Liver (tissue), 7 donors: ENCODE measurements at regions not wholly inside any gene's neighbourhood (a gene's known extent, or its start where the extent isn't known, plus 50 kb on each side); places are given as distances from the start of the nearest gene placed in this dataset.
"Not testable (repeated sequence)": the region's sequence is repeated elsewhere in the genome, so short reads cannot be mapped to it uniquely, and the experiment has no call there.

Source experiments
- DNase-seq: peaks from one replicate; pipeline ENCODE4 v3.0.0-alpha.2; 2017; ENCODE audit warnings: low spot score
- H3K27ac ChIP-seq, 2 donors: one replicate each; pipeline ENCODE4 v1.7.0; 2013; ENCODE audit warnings: inconsistent platforms in 2 of 2, low read length in 2 of 2, control low read depth in 1 of 2, low read depth in 1 of 2, mild to moderate bottlenecking in 1 of 2
- H3K27me3 ChIP-seq, 4 donors: one replicate each; pipeline versions ENCODE4 v1.6.1 to v1.7.0; 2013; ENCODE audit warnings: low read length in 3 of 4, inconsistent platforms in 1 of 4, mild to moderate bottlenecking in 1 of 4, moderate library complexity in 1 of 4; ENCODE audit not compliant: control insufficient read depth in 4 of 4, insufficient read depth in 4 of 4
- H3K36me3 ChIP-seq, 4 donors: one replicate each; pipeline versions ENCODE4 v1.6.1 to v1.7.0; 2013; ENCODE audit warnings: low read length in 3 of 4, mild to moderate bottlenecking in 3 of 4, low read depth in 1 of 4, moderate library complexity in 1 of 4; ENCODE audit not compliant: control insufficient read depth in 4 of 4, insufficient read depth in 3 of 4
- H3K4me1 ChIP-seq, 4 donors: one replicate each; pipeline versions ENCODE4 v1.6.1 to v1.7.0; 2013; ENCODE audit warnings: low read length in 3 of 4, mild to moderate bottlenecking in 3 of 4, moderate library complexity in 1 of 4; ENCODE audit not compliant: control insufficient read depth in 4 of 4, insufficient read depth in 4 of 4
- H3K4me3 ChIP-seq, 3 donors: one replicate each; pipeline versions ENCODE4 v1.6.1 to v1.7.0; 2013; ENCODE audit warnings: low read length in 3 of 3, control low read depth in 1 of 3, low read depth in 1 of 3, mild to moderate bottlenecking in 1 of 3
- H3K9ac ChIP-seq, 2 donors: one replicate each; pipeline ENCODE4 v1.7.0; 2013; ENCODE audit warnings: low read length in 2 of 2, mild to moderate bottlenecking in 2 of 2, moderate library complexity in 2 of 2, control low read depth in 1 of 2, low read depth in 1 of 2
- H3K9me3 ChIP-seq, 4 donors: one replicate each; pipeline versions ENCODE4 v1.6.1 to v1.7.0; 2013; ENCODE audit warnings: low read length in 3 of 4; ENCODE audit not compliant: control insufficient read depth in 4 of 4
- ATF3 ChIP-seq: IDR thresholded peaks from 2 replicates; pipeline ENCODE4 v1.6.1; 2016; ENCODE audit warnings: antibody characterized with exemption
- EGR1 ChIP-seq, 2 donors: IDR thresholded peaks; 2 replicates each; pipeline ENCODE4 v1.6.1; 2016 to 2018; ENCODE audit warnings: antibody characterized with exemption in 2 of 2, low read depth in 2 of 2
- GABPA ChIP-seq, 2 donors: IDR thresholded peaks in 1 of 2; conservative IDR thresholded peaks in 1 of 2; 2 replicates each; pipeline ENCODE4 v1.6.1; 2016; ENCODE audit warnings: antibody characterized with exemption in 2 of 2, mild to moderate bottlenecking in 1 of 2, moderate library complexity in 1 of 2
- HNF4A ChIP-seq, 2 donors: conservative IDR thresholded peaks; 2 replicates each; pipeline ENCODE4 v1.6.1; 2016; ENCODE audit warnings: antibody characterized with exemption in 2 of 2, mild to moderate bottlenecking in 2 of 2
- HNF4G ChIP-seq: IDR thresholded peaks from 2 replicates; pipeline ENCODE4 v1.6.1; 2016; ENCODE audit warnings: antibody characterized with exemption
- JUND ChIP-seq, 2 donors: IDR thresholded peaks; 2 replicates each; pipeline ENCODE4 v1.6.1; 2016; ENCODE audit warnings: antibody characterized with exemption in 2 of 2
- MAX ChIP-seq: IDR thresholded peaks from 2 replicates; pipeline ENCODE4 v1.6.1; 2016; ENCODE audit warnings: antibody characterized with exemption
- NR2F2 ChIP-seq: IDR thresholded peaks from 2 replicates; pipeline ENCODE4 v1.6.1; 2016; ENCODE audit warnings: antibody characterized with exemption
- RAD21 ChIP-seq, 2 donors: IDR thresholded peaks; 2 replicates each; pipeline ENCODE4 v1.6.1; 2016; ENCODE audit warnings: antibody characterized with exemption in 2 of 2, mild to moderate bottlenecking in 2 of 2
- SP1 ChIP-seq: IDR thresholded peaks from 2 replicates; pipeline ENCODE4 v1.6.1; 2018; ENCODE audit warnings: antibody characterized with exemption, mild to moderate bottlenecking
- YY1 ChIP-seq: IDR thresholded peaks from 2 replicates; pipeline ENCODE4 v1.6.1; 2016; ENCODE audit warnings: antibody characterized with exemption, mild to moderate bottlenecking
- ZBTB33 ChIP-seq: IDR thresholded peaks from 2 replicates; pipeline ENCODE4 v1.6.1; 2016; ENCODE audit warnings: antibody characterized with exemption
- WGBS: extraction: QIAGEN DNeasy Blood & Tissue Kit; methylation state at CpG from one replicate; pipeline ENCODE4 v1.1.7; 2013; 5-methylcytosine and 5-hydroxymethylcytosine counted together
- TF ChIP-seq, protein P1 (sequence below): IDR thresholded peaks from 2 replicates; pipeline ENCODE4 v1.6.1; 2016; ENCODE audit warnings: antibody characterized with exemption, mild to moderate bottlenecking
- donor health status: healthy.
- donor health status: healthy.
- donor health status: healthy.
- donor health status: healthy.

DNA sequence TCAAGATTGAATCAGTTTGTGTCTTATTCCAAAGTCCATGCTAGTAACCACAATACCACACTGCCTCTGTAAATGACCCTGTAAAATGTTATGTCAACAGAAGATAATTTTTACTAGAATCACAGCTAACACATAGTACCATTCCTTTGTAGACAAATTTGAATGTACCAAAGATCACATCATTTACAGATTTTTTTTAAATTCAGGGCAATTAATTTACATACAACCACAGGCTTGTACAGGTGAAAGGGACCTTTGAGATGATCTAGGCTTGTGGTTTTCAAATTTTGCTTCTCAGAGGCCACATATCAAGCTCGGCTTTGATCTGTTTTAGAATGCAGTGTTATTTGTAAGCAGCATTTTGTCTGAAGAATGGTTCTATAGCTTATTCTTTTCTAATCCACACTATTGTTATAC lies 63.8 kb upstream of the PPM1B start:
- WGBS = 87% methylated on average over 1 of the region's 1 CpG
- Histone ChIP-seq H3K9me3 (no peaks in the 10 kb centered on the region), H3K27me3 (no peaks in the 10 kb centered on the region), H3K36me3 (no peaks in the 10 kb centered on the region), H3K27ac (no peak overlapping the region), H3K4me3 (no peak overlapping the region), H3K9ac (no peak overlapping the region), H3K4me1 (peaks cover 0 to 3% (median 0%) of the 10 kb centered on the region in 4 donors)
- TF ChIP-seq SP1 (no peak), ATF3 (no peak), YY1 (no peak), HNF4G (no peak), HNF4A (conservative IDR thresholded peaks at IDR 0.05) (no peak), EGR1 (IDR thresholded peaks at IDR 0.05; ENCODE audit: low read depth in 2 of 2) (no peak), RAD21 (IDR thresholded peaks at IDR 0.05) (no peak), GABPA (IDR thresholded peaks at IDR 0.05 in 1 of 2, conservative IDR thresholded peaks at IDR 0.05 in 1 of 2) (no peak), JUND (IDR thresholded peaks at IDR 0.05) (no peak)
- TF ChIP-seq, protein P1, sequence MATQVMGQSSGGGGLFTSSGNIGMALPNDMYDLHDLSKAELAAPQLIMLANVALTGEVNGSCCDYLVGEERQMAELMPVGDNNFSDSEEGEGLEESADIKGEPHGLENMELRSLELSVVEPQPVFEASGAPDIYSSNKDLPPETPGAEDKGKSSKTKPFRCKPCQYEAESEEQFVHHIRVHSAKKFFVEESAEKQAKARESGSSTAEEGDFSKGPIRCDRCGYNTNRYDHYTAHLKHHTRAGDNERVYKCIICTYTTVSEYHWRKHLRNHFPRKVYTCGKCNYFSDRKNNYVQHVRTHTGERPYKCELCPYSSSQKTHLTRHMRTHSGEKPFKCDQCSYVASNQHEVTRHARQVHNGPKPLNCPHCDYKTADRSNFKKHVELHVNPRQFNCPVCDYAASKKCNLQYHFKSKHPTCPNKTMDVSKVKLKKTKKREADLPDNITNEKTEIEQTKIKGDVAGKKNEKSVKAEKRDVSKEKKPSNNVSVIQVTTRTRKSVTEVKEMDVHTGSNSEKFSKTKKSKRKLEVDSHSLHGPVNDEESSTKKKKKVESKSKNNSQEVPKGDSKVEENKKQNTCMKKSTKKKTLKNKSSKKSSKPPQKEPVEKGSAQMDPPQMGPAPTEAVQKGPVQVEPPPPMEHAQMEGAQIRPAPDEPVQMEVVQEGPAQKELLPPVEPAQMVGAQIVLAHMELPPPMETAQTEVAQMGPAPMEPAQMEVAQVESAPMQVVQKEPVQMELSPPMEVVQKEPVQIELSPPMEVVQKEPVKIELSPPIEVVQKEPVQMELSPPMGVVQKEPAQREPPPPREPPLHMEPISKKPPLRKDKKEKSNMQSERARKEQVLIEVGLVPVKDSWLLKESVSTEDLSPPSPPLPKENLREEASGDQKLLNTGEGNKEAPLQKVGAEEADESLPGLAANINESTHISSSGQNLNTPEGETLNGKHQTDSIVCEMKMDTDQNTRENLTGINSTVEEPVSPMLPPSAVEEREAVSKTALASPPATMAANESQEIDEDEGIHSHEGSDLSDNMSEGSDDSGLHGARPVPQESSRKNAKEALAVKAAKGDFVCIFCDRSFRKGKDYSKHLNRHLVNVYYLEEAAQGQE = no peak
- no peak for DNase-seq

GRCh38 chr2:44106509-44106908 lies 62.2 kb upstream of the PPM1B start:
- not testable (repeated sequence) for H3K9me3 ChIP-seq, H3K36me3 ChIP-seq, H3K4me3 ChIP-seq, DNase-seq, H3K27ac ChIP-seq, H3K27me3 ChIP-seq, H3K4me1 ChIP-seq, H3K9ac ChIP-seq
- WGBS = 85% methylated on average over 9 of the region's 9 CpGs

DNA sequence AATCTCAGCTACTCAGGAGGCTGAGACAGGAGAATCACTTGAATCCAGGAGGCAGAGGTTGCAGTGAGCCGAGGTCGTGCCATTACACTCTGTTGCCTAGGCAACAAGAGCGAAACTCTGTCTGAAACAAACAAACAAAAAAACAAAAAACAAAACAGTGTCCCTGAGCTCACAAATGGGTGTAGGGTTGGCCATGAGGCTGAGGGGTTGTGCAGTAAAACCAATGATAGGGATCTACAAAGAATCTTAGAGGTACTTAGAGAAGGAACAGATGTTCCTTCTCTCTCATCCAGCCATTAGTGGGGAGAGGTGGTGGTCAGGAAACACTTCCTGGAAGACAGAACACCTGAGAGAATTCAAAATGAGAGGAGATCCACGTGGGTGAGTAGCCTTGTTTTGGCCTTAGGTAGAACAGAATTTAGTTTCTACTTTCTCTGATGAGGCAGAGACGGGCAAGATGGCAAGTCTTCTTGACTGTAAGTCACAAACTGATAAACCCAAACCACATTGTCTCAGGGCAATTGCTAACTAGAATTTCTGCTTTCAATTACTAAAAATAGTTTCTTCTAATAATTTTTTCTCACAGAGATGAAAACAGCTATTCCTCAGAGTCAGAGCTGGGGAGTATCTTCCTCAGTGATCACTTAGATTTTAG lies 61.5 kb upstream of the PPM1B start:
- Histone ChIP-seq H3K9me3 (no peaks in the 10 kb centered on the region), H3K4me1 (peaks cover 0 to 3% (median 0%) of the 10 kb centered on the region in 4 donors), H3K27me3 (no peaks in the 10 kb centered on the region), H3K4me3 (no peak overlapping the region), H3K9ac (no peak overlapping the region), H3K36me3 (no peaks in the 10 kb centered on the region), H3K27ac (no peak overlapping the region)
- 81% methylated on average over 5 of the region's 5 CpGs for WGBS
- no peak for DNase-seq
- TF ChIP-seq NR2F2 = no peak
- no peak for TF ChIP-seq ATF3
- no peak for TF ChIP-seq RAD21 (IDR thresholded peaks at IDR 0.05)
- no peak for TF ChIP-seq ZBTB33
- no peak for TF ChIP-seq GABPA (IDR thresholded peaks at IDR 0.05 in 1 of 2, conservative IDR thresholded peaks at IDR 0.05 in 1 of 2)
- no peak for TF ChIP-seq EGR1 (IDR thresholded peaks at IDR 0.05; ENCODE audit: low read depth in 2 of 2)
- no peak for TF ChIP-seq YY1
- TF ChIP-seq MAX = no peak
